ENCODE measurements at regions not wholly inside any gene's neighbourhood (a gene's known extent, or its start where the extent isn't known, plus 50 kb on each side); places are given as distances from the start of the nearest gene placed in this dataset.
"Not testable (repeated sequence)": the region's sequence is repeated elsewhere in the genome, so short reads cannot be mapped to it uniquely, and the experiment has no call there.

- no peak for DNase-seq (ENCODE audit: low read depth)
These were observed 1198.2 kb upstream of the AUTS2 start for GRCh38 chr7:68399991-68400590.

GRCh38 chr7:68400783-68401182, 1197.5 kb upstream of the AUTS2 start:
- DNase-seq (ENCODE audit: low read depth), result no peak

GRCh38 chr7:68401313-68401712, 1197.0 kb upstream of the AUTS2 start:
- no peak for DNase-seq (ENCODE audit: low read depth)

- no peak for DNase-seq (ENCODE audit: low read depth)
These were observed 1191.8 kb upstream of the AUTS2 start for GRCh38 chr7:68406480-68406879.

- DNase-seq (ENCODE audit: low read depth), result no peak
These were observed 1190.8 kb upstream of the AUTS2 start for GRCh38 chr7:68407460-68407859.

- no peak for DNase-seq (ENCODE audit: low read depth)
These were observed 1189.4 kb upstream of the AUTS2 start for GRCh38 chr7:68408873-68409272.

- no peak for DNase-seq (ENCODE audit: low read depth)
These were observed 1188.4 kb upstream of the AUTS2 start for GRCh38 chr7:68409851-68410250.

- DNase-seq (ENCODE audit: low read depth), result not testable (repeated sequence)
These were observed 1187.6 kb upstream of the AUTS2 start for GRCh38 chr7:68410693-68411092.

- DNase-seq (ENCODE audit: low read depth), result no peak
These were observed 1186.5 kb upstream of the AUTS2 start for GRCh38 chr7:68411742-68412141.

GRCh38 chr7:68414631-68415425, 1183.4 kb upstream of the AUTS2 start:
- DNase-seq (ENCODE audit: low read depth), result no peak

GRCh38 chr7:68417002-68417401, 1181.3 kb upstream of the AUTS2 start:
- no peak for DNase-seq (ENCODE audit: low read depth)

- no peak for DNase-seq (ENCODE audit: low read depth)
These were observed 1180.6 kb upstream of the AUTS2 start for GRCh38 chr7:68417659-68418058.

GRCh38 chr7:68420342-68421192, 1177.7 kb upstream of the AUTS2 start:
- no peak for DNase-seq (ENCODE audit: low read depth)

GRCh38 chr7:68421712-68422111, 1176.6 kb upstream of the AUTS2 start:
- no peak for DNase-seq (ENCODE audit: low read depth)

GRCh38 chr7:68422281-68422680, 1176.0 kb upstream of the AUTS2 start:
- DNase-seq (ENCODE audit: low read depth), result no peak

GRCh38 chr7:68423356-68423755, 1174.9 kb upstream of the AUTS2 start:
- DNase-seq (ENCODE audit: low read depth), result no peak

- no peak for DNase-seq (ENCODE audit: low read depth)
These were observed 1173.5 kb upstream of the AUTS2 start for GRCh38 chr7:68424658-68425297.

- DNase-seq (ENCODE audit: low read depth), result no peak
These were observed 1172.9 kb upstream of the AUTS2 start for GRCh38 chr7:68425377-68425776.

- DNase-seq (ENCODE audit: low read depth), result no peak
These were observed 1168.7 kb upstream of the AUTS2 start for GRCh38 chr7:68429411-68430117.

- DNase-seq (ENCODE audit: low read depth), result no peak
These were observed 1165.7 kb upstream of the AUTS2 start for GRCh38 chr7:68432585-68432984.

GRCh38 chr7:68433462-68434070, 1164.7 kb upstream of the AUTS2 start:
- no peak for DNase-seq (ENCODE audit: low read depth)
